ENCODE measurements at regions not wholly inside any gene's neighbourhood (a gene's known extent, or its start where the extent isn't known, plus 50 kb on each side); places are given as distances from the start of the nearest gene placed in this dataset.
A peak's percentile ranks its signal among the peaks of the same experiment; 100 is the strongest.

GRCh38 chr13:44735806-44736205 is 159.7 kb upstream of the TSC22D1 start:
- WGBS, 3 donors = 91 to 97% (median 94%) methylated on average over 4 of the region's 4 CpGs

DNA sequence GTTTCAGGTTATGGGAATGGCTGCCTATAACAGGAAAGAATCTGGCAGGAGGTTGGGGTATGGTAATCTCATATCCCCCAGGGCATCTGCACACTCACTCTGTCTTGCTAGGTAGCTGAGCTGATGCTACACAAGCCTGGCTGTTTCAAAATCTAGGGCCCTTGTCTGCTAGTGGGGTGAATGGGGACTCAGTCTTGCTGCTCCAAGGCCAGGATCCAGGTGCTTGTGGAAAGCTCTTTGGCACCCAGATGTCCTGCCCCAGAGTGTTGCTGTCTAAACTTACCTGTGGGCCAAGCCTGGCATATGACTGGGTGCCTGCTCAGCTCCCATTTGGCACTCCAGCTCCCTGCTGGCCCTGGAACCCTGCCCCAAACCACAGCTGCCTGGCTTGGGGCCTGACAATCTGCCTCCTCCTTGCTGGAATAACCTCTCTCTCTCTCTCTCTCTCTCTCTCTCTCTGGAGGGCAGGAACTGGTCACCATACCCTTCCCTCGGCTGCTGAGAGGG is 158.1 kb upstream of the TSC22D1 start:
- DNase-seq = peak; percentile 82 to 93
- H3K27me3 ChIP-seq (ENCODE audit: insufficient read depth in 3 of 3, low read length in 2 of 3) = no peaks in the 10 kb centered on the region
- ATAC-seq = peak; percentile 86 to 90 (median 88)
- WGBS, 3 donors = 14 to 33% (median 26%) methylated on average over 1 of the region's 1 CpG
- no peaks in the 10 kb centered on the region for H3K36me3 ChIP-seq (ENCODE audit: insufficient read depth in 1 of 2, low read depth in 1 of 2)
- intact Hi-C loops (cut with DNase I) = loop anchor here in 1 of 2 donors (5.0 to 10.0 kb wide), 2 partner anchors 157 to 249 kb away; partner anchors contain the start of gene TSC22D1
- TF ChIP-seq CTCF (IDR thresholded peaks at IDR 0.05) = no peak
- H3K4me1 ChIP-seq = peaks cover 18% of the 10 kb centered on the region
- peak overlapping the region; percentile 19 for H3K4me3 ChIP-seq
- H3K9me3 ChIP-seq = no peaks in the 10 kb centered on the region
- H3K27ac ChIP-seq = peak overlapping the region; percentile 83

More at GRCh38 chr13:44735806-44736205, 159.7 kb upstream of the TSC22D1 start:
- no peak for ATAC-seq
- intact Hi-C loops (cut with DNase I) = loop anchor here in 1 of 2 donors (10.0 kb wide), 1 partner anchor 251 kb away; no protein-coding TSS in a partner anchor
- Histone ChIP-seq H3K27ac (no peak overlapping the region), H3K4me3 (no peak overlapping the region), H3K4me1 (peaks cover 18% of the 10 kb centered on the region), H3K9me3 (no peaks in the 10 kb centered on the region), H3K27me3 (ENCODE audit: insufficient read depth in 3 of 3, low read length in 2 of 3) (no peaks in the 10 kb centered on the region), H3K36me3 (ENCODE audit: insufficient read depth in 1 of 2, low read depth in 1 of 2) (no peaks in the 10 kb centered on the region)
- DNase-seq = no peak
- no peak for TF ChIP-seq CTCF (IDR thresholded peaks at IDR 0.05)

DNA sequence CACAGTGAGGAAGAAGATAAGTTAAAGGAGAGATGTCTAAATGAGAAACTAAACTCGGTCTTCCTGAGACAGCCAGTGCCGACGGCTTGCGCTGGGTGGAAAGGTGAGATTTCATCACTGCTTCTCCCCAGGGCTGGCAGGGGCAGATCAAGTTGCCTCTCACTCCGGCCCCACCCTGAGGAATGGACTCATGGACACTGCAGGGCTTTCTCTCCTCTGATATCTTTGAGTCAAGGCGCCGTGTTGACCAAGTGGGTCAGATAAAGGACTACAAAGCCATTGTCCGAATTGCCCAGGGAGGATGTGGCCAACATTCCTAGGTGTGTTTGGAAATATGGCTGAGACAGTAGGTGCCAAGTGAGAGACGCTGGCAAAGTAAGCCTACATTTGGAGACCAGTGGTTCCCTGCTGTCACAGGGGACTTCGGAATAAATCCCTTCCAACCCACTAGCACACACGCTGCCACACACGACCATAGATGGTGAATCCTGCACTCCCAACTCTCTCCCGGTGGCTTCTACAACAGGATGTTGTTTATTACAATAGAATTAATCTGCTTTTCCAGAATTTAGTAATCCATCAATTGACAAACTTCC is 156.5 kb upstream of the TSC22D1 start:
- Histone ChIP-seq H3K4me1 (peaks cover 9% of the 10 kb centered on the region), H3K36me3 (ENCODE audit: insufficient read depth in 1 of 2, low read depth in 1 of 2) (no peaks in the 10 kb centered on the region), H3K4me3 (peak overlapping the region; percentile 32), H3K27ac (peak overlapping the region; percentile 83), H3K27me3 (ENCODE audit: insufficient read depth in 3 of 3, low read length in 2 of 3) (no peaks in the 10 kb centered on the region), H3K9me3 (no peaks in the 10 kb centered on the region)
- DNase-seq (peak; percentile 56 to 85), ATAC-seq (peak; percentile 83 to 89 (median 84))
- 31 to 41% (median 32%) methylated on average over 13 of the region's 13 CpGs for WGBS, 3 donors
- intact Hi-C loops (cut with DNase I) = loop anchor here in 1 of 2 donors (5.0 to 10.0 kb wide), 2 partner anchors 155 to 248 kb away; partner anchors contain the start of gene TSC22D1
- TF ChIP-seq CTCF (IDR thresholded peaks at IDR 0.05) = no peak

DNA sequence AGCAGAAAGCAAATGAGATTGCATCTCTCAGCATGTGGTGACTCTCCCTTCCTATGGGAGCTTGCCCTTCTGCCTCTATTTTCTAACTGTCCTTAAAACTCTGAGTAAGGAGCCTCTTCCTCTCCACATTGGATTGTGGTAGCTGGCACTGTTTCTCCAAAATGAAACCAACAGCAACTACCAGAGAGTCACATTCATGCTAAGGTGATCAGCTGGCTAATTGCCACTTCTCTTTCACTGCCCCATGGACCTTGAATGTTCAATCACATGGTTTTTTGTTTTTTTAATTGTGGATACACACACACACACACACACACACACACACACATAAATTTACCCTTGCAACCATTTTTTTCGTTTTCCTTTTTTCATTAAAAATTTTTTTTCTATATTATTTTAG is 154.7 kb upstream of the TSC22D1 start:
- TF ChIP-seq CTCF (IDR thresholded peaks at IDR 0.05) = no peak
- intact Hi-C loops (cut with DNase I) = loop anchor here in 1 of 2 donors (5.0 to 10.0 kb wide), 2 partner anchors 154 to 246 kb away; partner anchors contain the start of gene TSC22D1
- no peak overlapping the region for H3K4me3 ChIP-seq
- no peak for DNase-seq
- H3K27me3 ChIP-seq (ENCODE audit: insufficient read depth in 3 of 3, low read length in 2 of 3) = no peaks in the 10 kb centered on the region
- no peak overlapping the region for H3K27ac ChIP-seq
- WGBS, 3 donors = 0 to 53% (median 0%) methylated on average over 1 of the region's 1 CpG
- peaks cover 9% of the 10 kb centered on the region for H3K4me1 ChIP-seq
- H3K36me3 ChIP-seq (ENCODE audit: insufficient read depth in 1 of 2, low read depth in 1 of 2) = no peaks in the 10 kb centered on the region
- ATAC-seq = no peak
- no peaks in the 10 kb centered on the region for H3K9me3 ChIP-seq
